Progenitor cell of endocrine pancreas (in vitro differentiated cells): ENCODE measurements at regions not wholly inside any gene's neighbourhood (a gene's known extent, or its start where the extent isn't known, plus 50 kb on each side); places are given as distances from the start of the nearest gene placed in this dataset.

Source experiments
- DNase-seq: peaks from one replicate; pipeline ENCODE4 v3.0.0; 2021; ENCODE audit warnings: low spot score; ENCODE audit not compliant: unreplicated experiment
- H3K27ac Mint-ChIP-seq: 2 replicates; pipeline ENCODE4 v1.8.0; 2021; ENCODE audit warnings: mild to moderate bottlenecking, moderate library complexity, mixed read lengths
- H3K27me3 Mint-ChIP-seq: 2 replicates; pipeline ENCODE4 v1.8.0; 2021; ENCODE audit warnings: mixed read lengths
- H3K36me3 Mint-ChIP-seq: 2 replicates; pipeline ENCODE4 v1.8.0; 2022; ENCODE audit warnings: mixed read lengths; ENCODE audit not compliant: insufficient read depth
- H3K4me1 Mint-ChIP-seq: 2 replicates; pipeline ENCODE4 v1.8.0; 2021; ENCODE audit warnings: low read depth, mixed read lengths
- H3K4me3 Mint-ChIP-seq: 2 replicates; pipeline ENCODE4 v1.8.0; 2021; ENCODE audit warnings: low read depth, mild to moderate bottlenecking, moderate library complexity, mixed read lengths
- H3K9me3 Mint-ChIP-seq: 2 replicates; pipeline ENCODE4 v1.8.0; 2021; ENCODE audit warnings: low read depth, mixed read lengths
- CTCF ChIP-seq: fragments of 200-600 bp; sonication (generic); IDR thresholded peaks from one replicate; pipeline ENCODE4 v1.5.0; 2021; ENCODE audit warnings: antibody characterized with exemption, mild to moderate bottlenecking; ENCODE audit not compliant: unreplicated experiment

- no peak for DNase-seq
- no peak overlapping the region for H3K27ac Mint-ChIP-seq
- H3K27me3 Mint-ChIP-seq = no peaks in the 10 kb centered on the region
- H3K4me3 Mint-ChIP-seq = no peak overlapping the region
- peaks cover 19% of the 10 kb centered on the region for H3K4me1 Mint-ChIP-seq
- no peak for TF ChIP-seq CTCF
- no peaks in the 10 kb centered on the region for H3K9me3 Mint-ChIP-seq
- no peaks in the 10 kb centered on the region for H3K36me3 Mint-ChIP-seq
These were observed 155.0 kb upstream of the RUNX1 start for GRCh38 chr21:35204125-35204524.

GRCh38 chr21:35203093-35203977, 154.2 kb upstream of the RUNX1 start:
- TF ChIP-seq CTCF = no peak
- no peaks in the 10 kb centered on the region for H3K9me3 Mint-ChIP-seq
- H3K4me3 Mint-ChIP-seq = no peak overlapping the region
- no peak overlapping the region for H3K27ac Mint-ChIP-seq
- DNase-seq = no peak
- peaks cover 20% of the 10 kb centered on the region for H3K4me1 Mint-ChIP-seq
- H3K27me3 Mint-ChIP-seq = no peaks in the 10 kb centered on the region
- no peaks in the 10 kb centered on the region for H3K36me3 Mint-ChIP-seq

- no peak for DNase-seq
- no peaks in the 10 kb centered on the region for H3K27me3 Mint-ChIP-seq
- no peaks in the 10 kb centered on the region for H3K9me3 Mint-ChIP-seq
- no peak overlapping the region for H3K4me3 Mint-ChIP-seq
- no peak for TF ChIP-seq CTCF
- H3K4me1 Mint-ChIP-seq = peaks cover 24% of the 10 kb centered on the region
- H3K27ac Mint-ChIP-seq = no peak overlapping the region
- H3K36me3 Mint-ChIP-seq = no peaks in the 10 kb centered on the region
These were observed 153.3 kb upstream of the RUNX1 start for GRCh38 chr21:35202431-35202830.

- no peak for DNase-seq
- Mint-ChIP-seq H3K36me3 (no peaks in the 10 kb centered on the region), H3K9me3 (no peaks in the 10 kb centered on the region), H3K4me1 (peaks cover 23% of the 10 kb centered on the region), H3K27me3 (no peaks in the 10 kb centered on the region), H3K27ac (no peak overlapping the region), H3K4me3 (no peak overlapping the region)
- no peak for TF ChIP-seq CTCF
These were observed 152.7 kb upstream of the RUNX1 start for GRCh38 chr21:35201799-35202198.

- Mint-ChIP-seq H3K4me3 (no peak overlapping the region), H3K9me3 (no peaks in the 10 kb centered on the region), H3K27me3 (no peaks in the 10 kb centered on the region), H3K36me3 (no peaks in the 10 kb centered on the region), H3K4me1 (peaks cover 20% of the 10 kb centered on the region), H3K27ac (no peak overlapping the region)
- no peak for TF ChIP-seq CTCF
- no peak for DNase-seq
These were observed 152.2 kb upstream of the RUNX1 start for GRCh38 chr21:35201288-35201687.
